ENCODE measurements at regions not wholly inside any gene's neighbourhood (a gene's known extent, or its start where the extent isn't known, plus 50 kb on each side); places are given as distances from the start of the nearest gene placed in this dataset.

DNA sequence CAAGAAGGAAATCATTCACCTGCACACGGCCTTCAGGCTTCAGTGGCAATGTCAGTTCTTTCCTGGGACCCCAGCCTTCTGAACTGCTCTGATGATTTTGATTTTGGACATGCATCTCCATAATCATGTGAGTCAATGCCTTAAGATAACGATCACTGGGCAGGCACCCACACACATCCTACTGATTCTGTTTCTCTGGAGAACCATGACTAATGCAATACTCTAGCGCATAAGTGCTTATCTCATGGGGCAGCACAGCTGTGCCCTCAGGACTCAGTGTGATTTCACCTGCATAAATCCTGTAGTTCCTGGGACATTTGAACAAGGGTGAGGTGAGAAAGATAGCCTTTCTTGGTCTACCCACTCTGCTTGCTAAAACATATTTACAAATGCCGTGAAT lies 144.6 kb downstream of the AKAIN1 start:
- Histone ChIP-seq H3K4me3 (no peak overlapping the region), H3K27me3 (no peaks in the 10 kb centered on the region), H3K27ac (no peak overlapping the region), H3K9me3 (no peaks in the 10 kb centered on the region), H3K4me1 (ENCODE audit: insufficient read depth) (no peaks in the 10 kb centered on the region), H3K36me3 (no peaks in the 10 kb centered on the region)
- no peak for DNase-seq
- WGBS, 3 donors, result 74 to 81% (median 77%) methylated on average over 4 of the region's 4 CpGs
- TF ChIP-seq EP300 (IDR thresholded peaks at IDR 0.05) (no peak), POLR2A (IDR thresholded peaks at IDR 0.05) (no peak)
- TF ChIP-seq, protein P1, sequence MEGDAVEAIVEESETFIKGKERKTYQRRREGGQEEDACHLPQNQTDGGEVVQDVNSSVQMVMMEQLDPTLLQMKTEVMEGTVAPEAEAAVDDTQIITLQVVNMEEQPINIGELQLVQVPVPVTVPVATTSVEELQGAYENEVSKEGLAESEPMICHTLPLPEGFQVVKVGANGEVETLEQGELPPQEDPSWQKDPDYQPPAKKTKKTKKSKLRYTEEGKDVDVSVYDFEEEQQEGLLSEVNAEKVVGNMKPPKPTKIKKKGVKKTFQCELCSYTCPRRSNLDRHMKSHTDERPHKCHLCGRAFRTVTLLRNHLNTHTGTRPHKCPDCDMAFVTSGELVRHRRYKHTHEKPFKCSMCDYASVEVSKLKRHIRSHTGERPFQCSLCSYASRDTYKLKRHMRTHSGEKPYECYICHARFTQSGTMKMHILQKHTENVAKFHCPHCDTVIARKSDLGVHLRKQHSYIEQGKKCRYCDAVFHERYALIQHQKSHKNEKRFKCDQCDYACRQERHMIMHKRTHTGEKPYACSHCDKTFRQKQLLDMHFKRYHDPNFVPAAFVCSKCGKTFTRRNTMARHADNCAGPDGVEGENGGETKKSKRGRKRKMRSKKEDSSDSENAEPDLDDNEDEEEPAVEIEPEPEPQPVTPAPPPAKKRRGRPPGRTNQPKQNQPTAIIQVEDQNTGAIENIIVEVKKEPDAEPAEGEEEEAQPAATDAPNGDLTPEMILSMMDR (IDR thresholded peaks at IDR 0.05), result no peak
- intact Hi-C loops (cut with DNase I), result no loop called here

DNA sequence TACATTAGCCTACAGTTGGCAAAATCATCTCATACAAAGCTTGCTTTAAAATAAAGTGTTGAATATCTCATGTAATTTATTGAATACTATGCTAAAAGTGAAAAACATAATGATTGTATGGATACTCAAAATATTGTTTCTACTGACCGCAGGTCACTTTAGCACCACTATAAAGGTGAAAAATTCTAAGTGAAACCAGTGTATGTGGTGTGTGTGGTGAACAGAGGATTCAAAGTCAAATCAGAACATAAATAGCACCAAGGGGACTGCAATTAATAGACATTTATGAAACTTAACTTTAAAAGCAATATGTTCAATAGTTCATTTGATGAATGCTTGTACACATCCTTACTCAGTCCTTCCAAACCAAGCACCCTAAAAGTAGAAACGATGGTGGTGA lies 145.8 kb downstream of the AKAIN1 start:
- Histone ChIP-seq H3K4me1 (ENCODE audit: insufficient read depth) (no peaks in the 10 kb centered on the region), H3K27ac (no peak overlapping the region), H3K4me3 (no peak overlapping the region), H3K36me3 (no peaks in the 10 kb centered on the region), H3K27me3 (no peaks in the 10 kb centered on the region), H3K9me3 (no peaks in the 10 kb centered on the region)
- DNase-seq, result no peak
- TF ChIP-seq POLR2A (IDR thresholded peaks at IDR 0.05) (no peak), EP300 (IDR thresholded peaks at IDR 0.05) (no peak)
- TF ChIP-seq, protein P1 (IDR thresholded peaks at IDR 0.05), result no peak
- intact Hi-C loops (cut with DNase I), result no loop called here
- WGBS, 3 donors, result 78 to 86% (median 80%) methylated on average over 2 of the region's 2 CpGs

DNA sequence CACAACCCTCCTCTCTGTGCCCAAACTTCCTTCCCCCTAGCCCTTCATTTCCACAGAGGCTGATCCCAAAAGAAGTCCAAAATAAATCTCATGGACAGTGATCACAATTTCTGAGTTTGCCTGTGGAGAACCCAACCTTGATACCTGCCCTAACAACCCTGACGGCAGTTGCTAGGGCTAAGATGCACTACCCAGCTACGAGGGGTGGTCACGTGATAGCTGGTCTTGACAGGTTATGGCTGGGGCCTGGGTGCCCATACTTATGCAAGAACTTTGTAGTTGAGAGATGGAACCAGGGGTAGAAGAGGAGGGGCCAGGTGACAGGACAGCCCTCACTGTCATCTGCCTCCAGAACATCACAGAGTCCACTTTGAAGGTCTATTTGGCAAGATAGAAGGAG lies 147.9 kb downstream of the AKAIN1 start:
- Histone ChIP-seq H3K27me3 (no peaks in the 10 kb centered on the region), H3K4me3 (no peak overlapping the region), H3K36me3 (no peaks in the 10 kb centered on the region), H3K9me3 (no peaks in the 10 kb centered on the region), H3K27ac (no peak overlapping the region), H3K4me1 (ENCODE audit: insufficient read depth) (no peaks in the 10 kb centered on the region)
- WGBS, 3 donors, result 84 to 91% (median 88%) methylated on average over 3 of the region's 3 CpGs
- DNase-seq, result no peak
- intact Hi-C loops (cut with DNase I), result no loop called here
- no peak for TF ChIP-seq EP300 (IDR thresholded peaks at IDR 0.05)
- TF ChIP-seq, protein P1 (IDR thresholded peaks at IDR 0.05), result no peak
- TF ChIP-seq POLR2A (IDR thresholded peaks at IDR 0.05), result no peak

DNA sequence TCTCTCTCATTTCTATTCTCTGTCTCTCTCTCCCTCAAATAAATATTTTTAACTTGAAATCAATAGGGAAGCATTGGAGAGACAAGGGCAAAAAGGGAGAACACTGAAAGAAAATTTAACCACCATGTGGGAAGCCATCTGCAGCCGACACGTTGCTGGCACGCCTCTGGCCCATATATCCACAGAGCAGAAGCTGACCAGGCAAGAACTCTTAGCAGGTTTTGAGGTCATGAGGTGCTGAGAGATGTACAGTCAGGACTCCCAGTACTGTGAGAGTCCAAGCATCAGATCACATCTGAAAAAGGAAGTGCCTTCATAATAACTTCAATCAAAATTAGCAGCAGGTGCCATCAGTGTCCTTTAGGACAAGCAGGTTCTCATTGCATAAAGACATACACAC lies 156.6 kb downstream of the AKAIN1 start:
- 77 to 79% (median 77%) methylated on average over 3 of the region's 3 CpGs for WGBS, 3 donors
- intact Hi-C loops (cut with DNase I), result no loop called here

More for the DNA sequence above, 156.6 kb downstream of the AKAIN1 start:
- no peaks in the 10 kb centered on the region for H3K4me1 ChIP-seq (ENCODE audit: insufficient read depth)
- no peaks in the 10 kb centered on the region for H3K9me3 ChIP-seq
- H3K27ac ChIP-seq, result no peak overlapping the region
- H3K36me3 ChIP-seq, result no peaks in the 10 kb centered on the region
- no peak overlapping the region for H3K4me3 ChIP-seq
- H3K27me3 ChIP-seq, result no peaks in the 10 kb centered on the region
- no peak for TF ChIP-seq EP300 (IDR thresholded peaks at IDR 0.05)
- TF ChIP-seq POLR2A (IDR thresholded peaks at IDR 0.05), result no peak
- TF ChIP-seq, protein P1 (IDR thresholded peaks at IDR 0.05), result no peak
- DNase-seq, result no peak
